ENCODE measurements at regions not wholly inside any gene's neighbourhood (a gene's known extent, or its start where the extent isn't known, plus 50 kb on each side); places are given as distances from the start of the nearest gene placed in this dataset.

DNA sequence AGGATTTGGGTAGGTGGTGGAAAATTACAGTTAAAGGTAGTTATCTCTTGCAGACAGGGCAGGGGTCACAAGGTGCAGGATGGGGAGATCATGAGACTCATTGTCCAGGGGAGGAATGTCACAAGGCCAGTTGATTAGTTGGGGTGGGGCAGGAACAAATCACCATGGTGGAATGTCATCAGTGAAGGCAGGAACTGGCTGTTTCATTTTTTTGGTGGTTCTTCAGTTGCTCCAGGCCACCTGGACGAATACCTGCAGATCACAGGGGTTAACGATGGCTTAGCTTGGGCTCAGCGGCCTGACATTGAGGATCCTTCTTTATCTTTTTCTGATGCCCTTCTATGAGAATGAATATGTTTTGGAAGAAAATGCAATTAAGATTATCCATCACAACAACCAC lies 87.1 kb downstream of the KPNA2 start:
- H3K4me3 ChIP-seq, result no peak overlapping the region
- TF ChIP-seq, protein P1, sequence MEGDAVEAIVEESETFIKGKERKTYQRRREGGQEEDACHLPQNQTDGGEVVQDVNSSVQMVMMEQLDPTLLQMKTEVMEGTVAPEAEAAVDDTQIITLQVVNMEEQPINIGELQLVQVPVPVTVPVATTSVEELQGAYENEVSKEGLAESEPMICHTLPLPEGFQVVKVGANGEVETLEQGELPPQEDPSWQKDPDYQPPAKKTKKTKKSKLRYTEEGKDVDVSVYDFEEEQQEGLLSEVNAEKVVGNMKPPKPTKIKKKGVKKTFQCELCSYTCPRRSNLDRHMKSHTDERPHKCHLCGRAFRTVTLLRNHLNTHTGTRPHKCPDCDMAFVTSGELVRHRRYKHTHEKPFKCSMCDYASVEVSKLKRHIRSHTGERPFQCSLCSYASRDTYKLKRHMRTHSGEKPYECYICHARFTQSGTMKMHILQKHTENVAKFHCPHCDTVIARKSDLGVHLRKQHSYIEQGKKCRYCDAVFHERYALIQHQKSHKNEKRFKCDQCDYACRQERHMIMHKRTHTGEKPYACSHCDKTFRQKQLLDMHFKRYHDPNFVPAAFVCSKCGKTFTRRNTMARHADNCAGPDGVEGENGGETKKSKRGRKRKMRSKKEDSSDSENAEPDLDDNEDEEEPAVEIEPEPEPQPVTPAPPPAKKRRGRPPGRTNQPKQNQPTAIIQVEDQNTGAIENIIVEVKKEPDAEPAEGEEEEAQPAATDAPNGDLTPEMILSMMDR (IDR thresholded peaks at IDR 0.05), result no peak
- peaks cover 0 to 67% of the 10 kb centered on the region in 2 donors for H3K36me3 ChIP-seq
- ATAC-seq (no peak), DNase-seq (no peak)
- peaks cover 0 to 7% of the 10 kb centered on the region in 2 donors for H3K4me1 ChIP-seq
- H3K9me3 ChIP-seq, result no peaks in the 10 kb centered on the region
- no peaks in the 10 kb centered on the region for H3K27me3 ChIP-seq
- intact Hi-C loops (cut with DNase I), result no loop called here
- no peak overlapping the region for H3K27ac ChIP-seq

DNA sequence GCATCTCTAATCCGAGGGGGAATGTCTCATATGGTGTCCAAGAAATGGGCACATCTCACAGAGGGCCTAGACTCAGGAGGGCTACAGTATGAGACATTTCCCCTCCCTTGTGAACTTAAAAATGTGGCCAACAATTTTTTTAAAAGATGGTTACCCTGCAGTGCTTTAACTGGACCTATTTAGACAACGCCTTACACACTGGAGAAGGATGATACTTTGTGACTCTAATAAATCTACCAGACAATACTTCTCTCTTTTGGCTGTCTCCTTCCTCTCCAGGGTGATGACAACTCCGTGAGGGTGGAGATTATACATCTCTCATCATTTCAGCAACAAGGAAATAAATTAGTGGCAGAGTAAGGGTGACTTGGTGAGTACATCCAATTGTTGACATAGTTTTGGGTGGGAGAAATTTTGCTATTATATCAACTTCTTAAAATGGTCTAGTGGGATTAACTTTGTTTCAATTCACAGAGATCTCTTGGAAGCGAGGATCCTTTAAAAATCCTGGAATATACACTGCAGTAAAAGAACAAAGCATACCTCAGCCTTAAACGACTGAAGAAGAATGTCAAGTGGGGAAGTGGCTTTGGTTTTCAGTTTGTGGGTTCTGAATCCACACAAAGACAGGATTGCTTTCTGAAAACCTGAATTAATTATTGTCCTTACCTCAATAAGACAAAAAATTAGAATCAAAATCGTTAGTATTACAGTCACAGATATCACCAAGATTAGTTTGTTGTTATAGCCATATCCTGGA lies 89.8 kb downstream of the KPNA2 start:
- H3K4me1 ChIP-seq, result peaks cover 0 to 7% of the 10 kb centered on the region in 2 donors
- H3K27ac ChIP-seq, result no peak overlapping the region
- H3K36me3 ChIP-seq, result peaks cover 0 to 50% of the 10 kb centered on the region in 2 donors
- ATAC-seq, result peak; percentile 57
- H3K4me3 ChIP-seq, result no peak overlapping the region
- intact Hi-C loops (cut with DNase I), result no loop called here
- TF ChIP-seq, protein P1 (IDR thresholded peaks at IDR 0.05), result no peak
- no peaks in the 10 kb centered on the region for H3K9me3 ChIP-seq
- DNase-seq, result no peak
- H3K27me3 ChIP-seq, result no peaks in the 10 kb centered on the region

DNA sequence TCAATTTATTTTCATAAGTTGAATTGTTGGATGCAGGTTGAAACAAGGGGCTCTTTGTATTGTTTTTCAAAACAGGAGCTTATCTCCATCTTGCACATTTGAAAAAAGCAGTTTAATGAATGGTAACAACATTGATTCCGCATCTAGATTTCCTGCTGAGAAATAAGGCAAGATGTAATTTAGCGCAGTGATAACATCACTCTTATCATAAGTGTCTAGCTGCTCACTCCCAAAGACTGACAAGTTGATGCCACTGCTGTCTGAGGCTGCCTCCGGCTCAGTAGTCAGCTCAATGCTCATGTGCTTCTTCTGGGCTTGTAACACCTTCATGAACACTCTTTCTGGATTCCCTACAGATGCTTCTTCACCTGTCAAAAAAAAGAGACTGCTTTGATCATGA lies 92.4 kb downstream of the KPNA2 start:
- TF ChIP-seq, protein P1 (IDR thresholded peaks at IDR 0.05), result no peak
- H3K27ac ChIP-seq, result no peak overlapping the region
- H3K27me3 ChIP-seq, result no peaks in the 10 kb centered on the region
- no peak overlapping the region for H3K4me3 ChIP-seq
- H3K36me3 ChIP-seq, result peaks cover 0 to 35% of the 10 kb centered on the region in 2 donors
- H3K9me3 ChIP-seq, result no peaks in the 10 kb centered on the region
- DNase-seq (no peak), ATAC-seq (no peak)
- H3K4me1 ChIP-seq, result peaks cover 0 to 7% of the 10 kb centered on the region in 2 donors
- intact Hi-C loops (cut with DNase I), result no loop called here

DNA sequence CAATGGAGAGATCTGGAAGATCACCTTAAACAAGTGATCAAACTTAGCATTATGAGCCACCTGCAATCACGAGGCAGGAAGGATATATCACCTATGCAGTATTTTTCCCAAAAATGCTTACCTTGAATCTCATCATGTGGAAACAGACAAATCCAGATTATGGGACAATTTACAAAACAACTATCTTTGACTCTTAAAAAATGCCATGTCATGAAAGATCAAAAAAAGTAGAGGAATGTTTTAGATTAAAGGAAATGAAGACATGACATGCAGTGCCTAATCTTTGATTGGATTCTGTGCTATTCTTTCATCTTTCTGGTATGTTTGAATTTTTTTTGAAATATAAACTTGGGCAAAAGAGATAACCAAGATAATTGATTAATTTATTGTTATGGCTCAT lies 95.9 kb downstream of the KPNA2 start:
- DNase-seq, result no peak
- intact Hi-C loops (cut with DNase I), result no loop called here
- TF ChIP-seq, protein P1 (IDR thresholded peaks at IDR 0.05), result no peak
- H3K4me3 ChIP-seq, result no peak overlapping the region
- no peaks in the 10 kb centered on the region for H3K27me3 ChIP-seq
- peaks cover 0 to 33% of the 10 kb centered on the region in 2 donors for H3K36me3 ChIP-seq
- no peaks in the 10 kb centered on the region for H3K4me1 ChIP-seq
- no peaks in the 10 kb centered on the region for H3K9me3 ChIP-seq
- no peak for ATAC-seq
- no peak overlapping the region for H3K27ac ChIP-seq

DNA sequence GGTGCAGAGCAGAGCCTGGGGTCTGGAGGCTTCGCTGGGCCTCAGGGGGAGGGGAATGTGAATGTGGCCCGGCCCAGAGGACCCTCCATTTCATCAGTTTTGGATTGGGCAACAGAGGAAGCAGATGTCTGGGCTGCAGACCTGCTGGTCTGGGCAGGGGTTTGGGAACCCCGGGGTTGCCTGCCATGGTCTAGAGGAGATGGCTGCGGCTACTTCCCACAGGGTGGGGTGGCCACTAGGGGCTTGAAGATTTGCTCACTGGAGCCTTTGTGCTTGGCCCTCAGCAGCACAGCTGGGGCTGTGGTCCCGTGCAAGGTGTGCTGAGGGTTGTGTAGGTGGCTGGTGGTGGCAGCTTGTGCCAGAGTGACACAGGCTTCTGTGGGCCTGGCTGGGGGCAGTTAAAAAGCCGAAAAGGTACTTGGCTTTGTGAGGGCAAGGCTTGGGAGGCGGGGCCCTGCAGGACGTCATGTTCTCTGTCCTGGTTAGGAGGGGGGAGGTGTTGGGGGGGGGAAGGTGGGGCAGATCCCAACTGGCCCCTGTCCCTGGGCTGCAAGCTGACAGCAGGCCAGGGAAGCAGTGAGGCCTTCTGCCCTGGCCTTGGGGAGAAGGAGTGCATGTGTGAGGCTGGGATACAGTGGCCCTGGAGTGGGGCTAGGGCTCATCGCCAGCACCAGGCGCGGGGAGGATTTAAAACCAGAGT lies 98.0 kb downstream of the KPNA2 start:
- H3K9me3 ChIP-seq, result no peaks in the 10 kb centered on the region
- no peak overlapping the region for H3K27ac ChIP-seq
- intact Hi-C loops (cut with DNase I), result no loop called here
- H3K36me3 ChIP-seq, result peaks cover 0 to 16% of the 10 kb centered on the region in 2 donors
- DNase-seq (no peak), ATAC-seq (no peak)
- TF ChIP-seq, protein P1 (IDR thresholded peaks at IDR 0.05), result no peak
- H3K4me3 ChIP-seq, result no peak overlapping the region
- no peaks in the 10 kb centered on the region for H3K27me3 ChIP-seq
- H3K4me1 ChIP-seq, result no peaks in the 10 kb centered on the region
